ENCODE measurements at regions not wholly inside any gene's neighbourhood (a gene's known extent, or its start where the extent isn't known, plus 50 kb on each side); places are given as distances from the start of the nearest gene placed in this dataset.

DNA sequence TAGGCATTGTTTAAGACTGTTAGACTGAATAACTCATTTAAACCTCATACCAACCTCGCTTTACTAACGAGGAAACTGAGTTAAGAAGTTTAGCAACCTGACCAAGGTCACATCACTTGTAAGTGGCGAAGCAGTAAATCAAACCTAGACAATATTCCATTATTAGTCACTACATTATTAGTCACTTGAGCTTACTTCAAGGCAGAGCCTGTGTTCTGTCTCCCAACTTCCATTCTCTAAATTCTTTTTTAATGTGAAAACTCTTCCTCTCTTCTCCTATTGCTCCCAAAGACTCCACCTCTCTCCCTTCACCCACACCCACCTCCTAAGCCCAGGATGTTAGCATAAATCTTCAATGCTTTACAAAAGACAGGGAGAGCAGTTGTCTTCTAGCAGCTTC lies 156.5 kb downstream of the ARL6IP6 start:
- H3K27ac Mint-ChIP-seq: no peak overlapping the region
- no peak overlapping the region for H2AFZ ChIP-seq (ENCODE audit: insufficient read depth, low read depth, low read length, poor library complexity, severe bottlenecking)
- H3K4me3 ChIP-seq (ENCODE audit: control extremely low read depth in 1 of 5, extremely low read depth in 1 of 5, insufficient read depth in 1 of 5, low read depth in 2 of 5, low read length in 4 of 5): no peak overlapping the region
- H3K9ac ChIP-seq (ENCODE audit: low read length): no peak overlapping the region
- no peak overlapping the region for H3K4me3 Mint-ChIP-seq
- DNase-seq (no peak), ATAC-seq (ENCODE audit: low read depth) (no peak)
- no peaks in the 10 kb centered on the region for H3K36me3 ChIP-seq (replicated peaks in 1 of 2; ENCODE audit: control extremely low read depth in 1 of 2, control insufficient read depth in 1 of 2, extremely low read depth in 1 of 2, insufficient read depth in 2 of 2, low read length in 1 of 2)
- intact Hi-C loops (cut with micrococcal nuclease): no loop called here
- H3K4me2 ChIP-seq (replicated peaks; ENCODE audit: low read depth, low read length, poor library complexity, severe bottlenecking): no peak overlapping the region
- no peaks in the 10 kb centered on the region for H3K79me2 ChIP-seq (ENCODE audit: control insufficient read depth, insufficient read depth, low read length)
- H3K27me3 ChIP-seq (replicated peaks in 1 of 4; ENCODE audit: control extremely low read depth in 1 of 4, control insufficient read depth in 3 of 4, insufficient read depth in 4 of 4, low read length in 3 of 4): no peaks in the 10 kb centered on the region
- no peaks in the 10 kb centered on the region for H3K27me3 Mint-ChIP-seq
- no peak for TF ChIP-seq EZH2 (IDR thresholded peaks at IDR 0.05; ENCODE audit: borderline replicate concordance, insufficient read depth, low read depth, low read length, poor library complexity, severe bottlenecking)
- TF ChIP-seq, protein P1, sequence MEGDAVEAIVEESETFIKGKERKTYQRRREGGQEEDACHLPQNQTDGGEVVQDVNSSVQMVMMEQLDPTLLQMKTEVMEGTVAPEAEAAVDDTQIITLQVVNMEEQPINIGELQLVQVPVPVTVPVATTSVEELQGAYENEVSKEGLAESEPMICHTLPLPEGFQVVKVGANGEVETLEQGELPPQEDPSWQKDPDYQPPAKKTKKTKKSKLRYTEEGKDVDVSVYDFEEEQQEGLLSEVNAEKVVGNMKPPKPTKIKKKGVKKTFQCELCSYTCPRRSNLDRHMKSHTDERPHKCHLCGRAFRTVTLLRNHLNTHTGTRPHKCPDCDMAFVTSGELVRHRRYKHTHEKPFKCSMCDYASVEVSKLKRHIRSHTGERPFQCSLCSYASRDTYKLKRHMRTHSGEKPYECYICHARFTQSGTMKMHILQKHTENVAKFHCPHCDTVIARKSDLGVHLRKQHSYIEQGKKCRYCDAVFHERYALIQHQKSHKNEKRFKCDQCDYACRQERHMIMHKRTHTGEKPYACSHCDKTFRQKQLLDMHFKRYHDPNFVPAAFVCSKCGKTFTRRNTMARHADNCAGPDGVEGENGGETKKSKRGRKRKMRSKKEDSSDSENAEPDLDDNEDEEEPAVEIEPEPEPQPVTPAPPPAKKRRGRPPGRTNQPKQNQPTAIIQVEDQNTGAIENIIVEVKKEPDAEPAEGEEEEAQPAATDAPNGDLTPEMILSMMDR (IDR thresholded peaks at IDR 0.05): no peak
- 78% methylated on average over 2 of the region's 3 CpGs for WGBS (ENCODE audit: insufficient coverage)
- CTCF ChIA-PET: no interaction called here
- no peaks in the 10 kb centered on the region for H3K9me3 ChIP-seq (ENCODE audit: control extremely low read depth in 1 of 3, control insufficient read depth in 2 of 3, insufficient read depth in 1 of 3, low read length in 2 of 3)
- no peaks in the 10 kb centered on the region for H3K4me1 Mint-ChIP-seq
- H3K4me1 ChIP-seq (ENCODE audit: control insufficient read depth in 2 of 2, insufficient read depth in 2 of 2, low read length in 2 of 2): no peaks in the 10 kb centered on the region
- H3K27ac ChIP-seq (ENCODE audit: low read length in 2 of 2): no peak overlapping the region
- no peaks in the 10 kb centered on the region for H4K20me1 ChIP-seq (ENCODE audit: control insufficient read depth, insufficient read depth, low read length, poor library complexity, severe bottlenecking)
- no peaks in the 10 kb centered on the region for H3K9me3 Mint-ChIP-seq (ENCODE audit: insufficient read depth)
- POLR2A ChIA-PET: no interaction called here

DNA sequence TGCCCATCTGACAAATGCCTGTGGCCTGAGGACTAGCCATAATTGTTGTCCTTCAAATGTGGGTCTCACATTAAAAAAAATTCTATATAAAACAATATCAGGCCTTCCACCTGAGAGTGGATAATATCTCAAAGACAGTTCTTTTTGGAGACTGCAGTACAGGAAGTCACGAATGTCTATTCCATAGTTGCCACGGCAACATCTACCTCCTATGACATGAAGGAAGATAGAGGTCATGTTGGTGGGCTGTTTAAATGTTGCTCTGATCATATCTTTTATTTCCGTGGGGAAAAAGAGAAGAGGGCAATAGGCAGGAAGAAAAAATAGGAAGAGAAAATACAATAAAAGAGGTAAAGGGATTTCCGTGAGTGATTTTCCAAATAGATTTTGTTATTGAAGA lies 151.8 kb downstream of the ARL6IP6 start:
- WGBS (ENCODE audit: insufficient coverage): 93% methylated on average over 2 of the region's 4 CpGs
- H3K79me2 ChIP-seq (ENCODE audit: control insufficient read depth, insufficient read depth, low read length): no peaks in the 10 kb centered on the region
- ChIA-PET CTCF (no interaction called here), POLR2A (no interaction called here)
- TF ChIP-seq, protein P1 (IDR thresholded peaks at IDR 0.05): no peak
- TF ChIP-seq EZH2 (IDR thresholded peaks at IDR 0.05; ENCODE audit: borderline replicate concordance, insufficient read depth, low read depth, low read length, poor library complexity, severe bottlenecking): no peak
- no peak for ATAC-seq (ENCODE audit: low read depth)
- H3K27me3 ChIP-seq (replicated peaks in 1 of 4; ENCODE audit: control extremely low read depth in 1 of 4, control insufficient read depth in 3 of 4, insufficient read depth in 4 of 4, low read length in 3 of 4): no peaks in the 10 kb centered on the region
- no peaks in the 10 kb centered on the region for H4K20me1 ChIP-seq (ENCODE audit: control insufficient read depth, insufficient read depth, low read length, poor library complexity, severe bottlenecking)
- H3K9me3 ChIP-seq (ENCODE audit: control extremely low read depth in 1 of 3, control insufficient read depth in 2 of 3, insufficient read depth in 1 of 3, low read length in 2 of 3): no peaks in the 10 kb centered on the region
- H2AFZ ChIP-seq (ENCODE audit: insufficient read depth, low read depth, low read length, poor library complexity, severe bottlenecking): no peak overlapping the region
- H3K36me3 ChIP-seq (replicated peaks in 1 of 2; ENCODE audit: control extremely low read depth in 1 of 2, control insufficient read depth in 1 of 2, extremely low read depth in 1 of 2, insufficient read depth in 2 of 2, low read length in 1 of 2): no peaks in the 10 kb centered on the region
- DNase-seq: no peak
- intact Hi-C loops (cut with micrococcal nuclease): no loop called here
- peaks cover 3% of the 10 kb centered on the region for H3K27me3 Mint-ChIP-seq
- H3K9me3 Mint-ChIP-seq (ENCODE audit: insufficient read depth): no peaks in the 10 kb centered on the region
- H3K27ac Mint-ChIP-seq: no peak overlapping the region
- H3K27ac ChIP-seq (ENCODE audit: low read length in 2 of 2): no peak overlapping the region
- H3K9ac ChIP-seq (ENCODE audit: low read length): no peak overlapping the region
- no peak overlapping the region for H3K4me3 ChIP-seq (ENCODE audit: control extremely low read depth in 1 of 5, extremely low read depth in 1 of 5, insufficient read depth in 1 of 5, low read depth in 2 of 5, low read length in 4 of 5)
- no peaks in the 10 kb centered on the region for H3K4me1 ChIP-seq (ENCODE audit: control insufficient read depth in 2 of 2, insufficient read depth in 2 of 2, low read length in 2 of 2)
- no peak overlapping the region for H3K4me3 Mint-ChIP-seq
- no peak overlapping the region for H3K4me2 ChIP-seq (replicated peaks; ENCODE audit: low read depth, low read length, poor library complexity, severe bottlenecking)
- H3K4me1 Mint-ChIP-seq: no peaks in the 10 kb centered on the region
